ENCODE measurements at regions not wholly inside any gene's neighbourhood (a gene's known extent, or its start where the extent isn't known, plus 50 kb on each side); places are given as distances from the start of the nearest gene placed in this dataset.

DNA sequence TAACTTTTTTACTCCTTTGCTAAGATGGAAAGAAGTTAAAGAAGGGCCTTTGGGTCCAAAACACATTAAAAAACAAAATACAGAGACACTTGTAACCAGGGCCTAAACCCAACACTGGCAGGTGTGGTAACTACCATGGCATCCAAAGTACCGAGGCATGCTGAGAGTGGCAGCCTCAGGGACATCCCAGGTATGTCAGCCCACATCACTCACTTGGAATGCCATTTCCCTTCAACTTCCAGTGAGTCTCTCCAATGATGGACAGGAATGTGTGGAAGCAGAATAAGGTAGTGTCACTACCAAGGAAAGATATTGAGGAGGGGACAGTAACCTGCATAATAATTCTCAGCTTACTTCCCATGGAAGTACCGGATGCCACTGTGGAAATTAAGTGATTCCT, 79.5 kb upstream of the SCOC start (continued):
- TF ChIP-seq, protein P1, sequence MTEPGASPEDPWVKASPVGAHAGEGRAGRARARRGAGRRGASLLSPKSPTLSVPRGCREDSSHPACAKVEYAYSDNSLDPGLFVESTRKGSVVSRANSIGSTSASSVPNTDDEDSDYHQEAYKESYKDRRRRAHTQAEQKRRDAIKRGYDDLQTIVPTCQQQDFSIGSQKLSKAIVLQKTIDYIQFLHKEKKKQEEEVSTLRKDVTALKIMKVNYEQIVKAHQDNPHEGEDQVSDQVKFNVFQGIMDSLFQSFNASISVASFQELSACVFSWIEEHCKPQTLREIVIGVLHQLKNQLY (CRISPR knock-in tag; IDR thresholded peaks at IDR 0.05), result no peak
- TF ChIP-seq SMAD3 (CRISPR knock-in tag; IDR thresholded peaks at IDR 0.05; ENCODE audit: borderline replicate concordance) (no peak), JUN (CRISPR knock-in tag; IDR thresholded peaks at IDR 0.05) (no peak), TEAD1 (CRISPR knock-in tag; IDR thresholded peaks at IDR 0.05) (no peak), ZNF121 (CRISPR knock-in tag; IDR thresholded peaks at IDR 0.05) (no peak), TCF7 (CRISPR knock-in tag; IDR thresholded peaks at IDR 0.05; ENCODE audit: low read depth) (no peak)
- TF ChIP-seq, protein P2, sequence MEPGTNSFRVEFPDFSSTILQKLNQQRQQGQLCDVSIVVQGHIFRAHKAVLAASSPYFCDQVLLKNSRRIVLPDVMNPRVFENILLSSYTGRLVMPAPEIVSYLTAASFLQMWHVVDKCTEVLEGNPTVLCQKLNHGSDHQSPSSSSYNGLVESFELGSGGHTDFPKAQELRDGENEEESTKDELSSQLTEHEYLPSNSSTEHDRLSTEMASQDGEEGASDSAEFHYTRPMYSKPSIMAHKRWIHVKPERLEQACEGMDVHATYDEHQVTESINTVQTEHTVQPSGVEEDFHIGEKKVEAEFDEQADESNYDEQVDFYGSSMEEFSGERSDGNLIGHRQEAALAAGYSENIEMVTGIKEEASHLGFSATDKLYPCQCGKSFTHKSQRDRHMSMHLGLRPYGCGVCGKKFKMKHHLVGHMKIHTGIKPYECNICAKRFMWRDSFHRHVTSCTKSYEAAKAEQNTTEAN (CRISPR knock-in tag; IDR thresholded peaks at IDR 0.05), result no peak
- TF ChIP-seq, protein P3, sequence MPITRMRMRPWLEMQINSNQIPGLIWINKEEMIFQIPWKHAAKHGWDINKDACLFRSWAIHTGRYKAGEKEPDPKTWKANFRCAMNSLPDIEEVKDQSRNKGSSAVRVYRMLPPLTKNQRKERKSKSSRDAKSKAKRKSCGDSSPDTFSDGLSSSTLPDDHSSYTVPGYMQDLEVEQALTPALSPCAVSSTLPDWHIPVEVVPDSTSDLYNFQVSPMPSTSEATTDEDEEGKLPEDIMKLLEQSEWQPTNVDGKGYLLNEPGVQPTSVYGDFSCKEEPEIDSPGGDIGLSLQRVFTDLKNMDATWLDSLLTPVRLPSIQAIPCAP (CRISPR knock-in tag; IDR thresholded peaks at IDR 0.05), result no peak
- TF ChIP-seq, protein P4, sequence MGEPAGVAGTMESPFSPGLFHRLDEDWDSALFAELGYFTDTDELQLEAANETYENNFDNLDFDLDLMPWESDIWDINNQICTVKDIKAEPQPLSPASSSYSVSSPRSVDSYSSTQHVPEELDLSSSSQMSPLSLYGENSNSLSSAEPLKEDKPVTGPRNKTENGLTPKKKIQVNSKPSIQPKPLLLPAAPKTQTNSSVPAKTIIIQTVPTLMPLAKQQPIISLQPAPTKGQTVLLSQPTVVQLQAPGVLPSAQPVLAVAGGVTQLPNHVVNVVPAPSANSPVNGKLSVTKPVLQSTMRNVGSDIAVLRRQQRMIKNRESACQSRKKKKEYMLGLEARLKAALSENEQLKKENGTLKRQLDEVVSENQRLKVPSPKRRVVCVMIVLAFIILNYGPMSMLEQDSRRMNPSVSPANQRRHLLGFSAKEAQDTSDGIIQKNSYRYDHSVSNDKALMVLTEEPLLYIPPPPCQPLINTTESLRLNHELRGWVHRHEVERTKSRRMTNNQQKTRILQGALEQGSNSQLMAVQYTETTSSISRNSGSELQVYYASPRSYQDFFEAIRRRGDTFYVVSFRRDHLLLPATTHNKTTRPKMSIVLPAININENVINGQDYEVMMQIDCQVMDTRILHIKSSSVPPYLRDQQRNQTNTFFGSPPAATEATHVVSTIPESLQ (CRISPR knock-in tag; IDR thresholded peaks at IDR 0.05), result no peak

DNA sequence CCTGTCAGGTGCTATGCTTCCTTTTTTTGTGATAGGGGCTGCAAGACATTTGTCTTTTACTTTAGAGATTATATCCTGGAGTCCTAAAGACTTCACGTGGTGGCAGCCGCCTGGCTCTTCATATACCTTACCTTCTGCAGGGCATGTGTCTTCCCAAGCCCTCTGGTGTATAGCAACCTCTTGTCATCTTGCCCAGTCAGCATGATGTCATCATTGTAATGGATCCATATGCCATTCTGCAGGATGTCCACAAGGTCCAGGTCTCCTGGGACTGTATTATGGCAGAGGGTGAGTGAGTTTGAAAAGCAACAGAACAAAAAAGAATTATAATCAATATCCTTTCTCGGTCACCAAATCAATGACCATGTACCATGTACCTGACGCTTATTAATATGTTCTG, 82.2 kb upstream of the SCOC start:
- Mint-ChIP-seq H3K36me3 (no peaks in the 10 kb centered on the region), H3K4me1 (no peaks in the 10 kb centered on the region), H3K4me3 (no peak overlapping the region), H3K27me3 (ENCODE audit: low read depth) (peaks cover 2% of the 10 kb centered on the region; the same call in 1 of the 2 replicates), H3K9me3 (no peaks in the 10 kb centered on the region), H3K27ac (no peak overlapping the region)
- POLR2A ChIA-PET, result no interaction called here
- CTCF ChIA-PET, result no interaction called here
- TF ChIP-seq ZBTB21 (CRISPR knock-in tag; IDR thresholded peaks at IDR 0.05; ENCODE audit: borderline replicate concordance) (no peak), MXD4 (CRISPR knock-in tag; IDR thresholded peaks at IDR 0.05; ENCODE audit: borderline replicate concordance) (no peak), FOXJ3 (CRISPR knock-in tag; IDR thresholded peaks at IDR 0.05; ENCODE audit: borderline replicate concordance) (no peak), ELF4 (CRISPR knock-in tag; IDR thresholded peaks at IDR 0.05; ENCODE audit: low read depth) (no peak), ZNF232 (CRISPR knock-in tag; IDR thresholded peaks at IDR 0.05) (no peak), KAT7 (CRISPR knock-in tag; IDR thresholded peaks at IDR 0.05; ENCODE audit: borderline replicate concordance) (no peak), ATF1 (CRISPR knock-in tag; IDR thresholded peaks at IDR 0.05) (no peak), TP53 (CRISPR knock-in tag; IDR thresholded peaks at IDR 0.05) (no peak), CREM (CRISPR knock-in tag; IDR thresholded peaks at IDR 0.05) (no peak)
- TF ChIP-seq, protein P5, sequence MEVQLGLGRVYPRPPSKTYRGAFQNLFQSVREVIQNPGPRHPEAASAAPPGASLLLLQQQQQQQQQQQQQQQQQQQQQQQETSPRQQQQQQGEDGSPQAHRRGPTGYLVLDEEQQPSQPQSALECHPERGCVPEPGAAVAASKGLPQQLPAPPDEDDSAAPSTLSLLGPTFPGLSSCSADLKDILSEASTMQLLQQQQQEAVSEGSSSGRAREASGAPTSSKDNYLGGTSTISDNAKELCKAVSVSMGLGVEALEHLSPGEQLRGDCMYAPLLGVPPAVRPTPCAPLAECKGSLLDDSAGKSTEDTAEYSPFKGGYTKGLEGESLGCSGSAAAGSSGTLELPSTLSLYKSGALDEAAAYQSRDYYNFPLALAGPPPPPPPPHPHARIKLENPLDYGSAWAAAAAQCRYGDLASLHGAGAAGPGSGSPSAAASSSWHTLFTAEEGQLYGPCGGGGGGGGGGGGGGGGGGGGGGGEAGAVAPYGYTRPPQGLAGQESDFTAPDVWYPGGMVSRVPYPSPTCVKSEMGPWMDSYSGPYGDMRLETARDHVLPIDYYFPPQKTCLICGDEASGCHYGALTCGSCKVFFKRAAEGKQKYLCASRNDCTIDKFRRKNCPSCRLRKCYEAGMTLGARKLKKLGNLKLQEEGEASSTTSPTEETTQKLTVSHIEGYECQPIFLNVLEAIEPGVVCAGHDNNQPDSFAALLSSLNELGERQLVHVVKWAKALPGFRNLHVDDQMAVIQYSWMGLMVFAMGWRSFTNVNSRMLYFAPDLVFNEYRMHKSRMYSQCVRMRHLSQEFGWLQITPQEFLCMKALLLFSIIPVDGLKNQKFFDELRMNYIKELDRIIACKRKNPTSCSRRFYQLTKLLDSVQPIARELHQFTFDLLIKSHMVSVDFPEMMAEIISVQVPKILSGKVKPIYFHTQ (CRISPR knock-in tag; IDR thresholded peaks at IDR 0.05), result no peak
- TF ChIP-seq, protein P6, sequence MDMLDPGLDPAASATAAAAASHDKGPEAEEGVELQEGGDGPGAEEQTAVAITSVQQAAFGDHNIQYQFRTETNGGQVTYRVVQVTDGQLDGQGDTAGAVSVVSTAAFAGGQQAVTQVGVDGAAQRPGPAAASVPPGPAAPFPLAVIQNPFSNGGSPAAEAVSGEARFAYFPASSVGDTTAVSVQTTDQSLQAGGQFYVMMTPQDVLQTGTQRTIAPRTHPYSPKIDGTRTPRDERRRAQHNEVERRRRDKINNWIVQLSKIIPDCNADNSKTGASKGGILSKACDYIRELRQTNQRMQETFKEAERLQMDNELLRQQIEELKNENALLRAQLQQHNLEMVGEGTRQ (CRISPR knock-in tag; IDR thresholded peaks at IDR 0.05), result no peak
- DNase-seq (ENCODE audit: low spot score) (no peak), ATAC-seq (no peak)

Data from WTC11 (cell line).